Esophagus (tissue), 2 donors: ENCODE measurements at regions not wholly inside any gene's neighbourhood (a gene's known extent, or its start where the extent isn't known, plus 50 kb on each side); places are given as distances from the start of the nearest gene placed in this dataset.

Source experiments
- H3K27ac ChIP-seq, 2 donors: one replicate each; pipeline ENCODE4 v1.5.1; 2013; ENCODE audit warnings: low read depth in 2 of 2, mild to moderate bottlenecking in 2 of 2, inconsistent platforms in 1 of 2, low read length in 1 of 2, moderate library complexity in 1 of 2
- H3K27me3 ChIP-seq, 2 donors: one replicate each; pipeline ENCODE4 v1.6.1; 2013; ENCODE audit warnings: low read length in 2 of 2, control low read depth in 1 of 2, mild to moderate bottlenecking in 1 of 2; ENCODE audit not compliant: insufficient read depth in 2 of 2, control insufficient read depth in 1 of 2
- H3K36me3 ChIP-seq, 2 donors: one replicate each; pipeline ENCODE4 v1.6.1; 2013; ENCODE audit warnings: low read length in 1 of 2; ENCODE audit not compliant: control insufficient read depth in 2 of 2, insufficient read depth in 2 of 2
- H3K4me1 ChIP-seq, 2 donors: one replicate each; pipeline ENCODE4 v1.6.1; 2013; ENCODE audit warnings: low read length in 1 of 2; ENCODE audit not compliant: control insufficient read depth in 2 of 2, insufficient read depth in 2 of 2
- H3K4me3 ChIP-seq, 2 donors: one replicate each; pipeline ENCODE4 v1.5.1; 2013; ENCODE audit warnings: low read length in 2 of 2, mild to moderate bottlenecking in 2 of 2, low read depth in 1 of 2, moderate library complexity in 1 of 2
- H3K9me3 ChIP-seq, 2 donors: one replicate each; pipeline ENCODE4 v1.6.1; 2013; ENCODE audit warnings: mild to moderate bottlenecking in 2 of 2, low read depth in 1 of 2, low read length in 1 of 2, moderate library complexity in 1 of 2; ENCODE audit not compliant: control insufficient read depth in 2 of 2, insufficient read depth in 1 of 2
- WGBS, 2 donors: extraction: QIAGEN DNeasy Blood & Tissue Kit; methylation state at CpG; one replicate each; pipeline ENCODE4 v1.1.7; 2013; 5-methylcytosine and 5-hydroxymethylcytosine counted together
- donor health status: healthy with polysubstance abuse.
- donor health status: Bipolar disorder and iron deficiency.

- Histone ChIP-seq H3K4me1 (peaks cover 0 to 2% of the 10 kb centered on the region in 2 donors), H3K9me3 (no peaks in the 10 kb centered on the region), H3K4me3 (no peak overlapping the region), H3K27ac (no peak overlapping the region), H3K36me3 (no peaks in the 10 kb centered on the region), H3K27me3 (no peaks in the 10 kb centered on the region)
- WGBS, 2 donors = 66 to 74% methylated on average over 9 of the region's 9 CpGs
Observed at GRCh38 chr6:43838276-43839036, 68.4 kb downstream of the VEGFA start.

GRCh38 chr6:43837507-43837906 is 67.5 kb downstream of the VEGFA start:
- H3K27me3 ChIP-seq = no peaks in the 10 kb centered on the region
- H3K9me3 ChIP-seq = no peaks in the 10 kb centered on the region
- no peak overlapping the region for H3K4me3 ChIP-seq
- 1 to 3% methylated on average over 2 of the region's 2 CpGs for WGBS, 2 donors
- H3K27ac ChIP-seq = no peak overlapping the region
- H3K36me3 ChIP-seq = no peaks in the 10 kb centered on the region
- peaks cover 0 to 2% of the 10 kb centered on the region in 2 donors for H3K4me1 ChIP-seq

- no peaks in the 10 kb centered on the region for H3K27me3 ChIP-seq
- no peak overlapping the region for H3K4me3 ChIP-seq
- H3K36me3 ChIP-seq = no peaks in the 10 kb centered on the region
- no peak overlapping the region for H3K27ac ChIP-seq
- 75 to 82% methylated on average over 7 of the region's 7 CpGs for WGBS, 2 donors
- peaks cover 0 to 2% of the 10 kb centered on the region in 2 donors for H3K4me1 ChIP-seq
- no peaks in the 10 kb centered on the region for H3K9me3 ChIP-seq
Observed at GRCh38 chr6:43836507-43837240, 66.7 kb downstream of the VEGFA start.
